Esophagus (tissue), 2 donors: ENCODE measurements at regions not wholly inside any gene's neighbourhood (a gene's known extent, or its start where the extent isn't known, plus 50 kb on each side); places are given as distances from the start of the nearest gene placed in this dataset.
"Not testable (repeated sequence)": the region's sequence is repeated elsewhere in the genome, so short reads cannot be mapped to it uniquely, and the experiment has no call there.

Experiments used
- H3K27ac ChIP-seq, 2 donors: one replicate each; pipeline ENCODE4 v1.5.1; 2013; ENCODE audit warnings: low read depth in 2 of 2, mild to moderate bottlenecking in 2 of 2, inconsistent platforms in 1 of 2, low read length in 1 of 2, moderate library complexity in 1 of 2
- H3K27me3 ChIP-seq, 2 donors: one replicate each; pipeline ENCODE4 v1.6.1; 2013; ENCODE audit warnings: low read length in 2 of 2, control low read depth in 1 of 2, mild to moderate bottlenecking in 1 of 2; ENCODE audit not compliant: insufficient read depth in 2 of 2, control insufficient read depth in 1 of 2
- H3K36me3 ChIP-seq, 2 donors: one replicate each; pipeline ENCODE4 v1.6.1; 2013; ENCODE audit warnings: low read length in 1 of 2; ENCODE audit not compliant: control insufficient read depth in 2 of 2, insufficient read depth in 2 of 2
- H3K4me1 ChIP-seq, 2 donors: one replicate each; pipeline ENCODE4 v1.6.1; 2013; ENCODE audit warnings: low read length in 1 of 2; ENCODE audit not compliant: control insufficient read depth in 2 of 2, insufficient read depth in 2 of 2
- H3K4me3 ChIP-seq, 2 donors: one replicate each; pipeline ENCODE4 v1.5.1; 2013; ENCODE audit warnings: low read length in 2 of 2, mild to moderate bottlenecking in 2 of 2, low read depth in 1 of 2, moderate library complexity in 1 of 2
- H3K9me3 ChIP-seq, 2 donors: one replicate each; pipeline ENCODE4 v1.6.1; 2013; ENCODE audit warnings: mild to moderate bottlenecking in 2 of 2, low read depth in 1 of 2, low read length in 1 of 2, moderate library complexity in 1 of 2; ENCODE audit not compliant: control insufficient read depth in 2 of 2, insufficient read depth in 1 of 2
- WGBS, 2 donors: extraction: QIAGEN DNeasy Blood & Tissue Kit; methylation state at CpG; one replicate each; pipeline ENCODE4 v1.1.7; 2013; 5-methylcytosine and 5-hydroxymethylcytosine counted together
- donor health status: healthy with polysubstance abuse.
- donor health status: Bipolar disorder and iron deficiency.

DNA sequence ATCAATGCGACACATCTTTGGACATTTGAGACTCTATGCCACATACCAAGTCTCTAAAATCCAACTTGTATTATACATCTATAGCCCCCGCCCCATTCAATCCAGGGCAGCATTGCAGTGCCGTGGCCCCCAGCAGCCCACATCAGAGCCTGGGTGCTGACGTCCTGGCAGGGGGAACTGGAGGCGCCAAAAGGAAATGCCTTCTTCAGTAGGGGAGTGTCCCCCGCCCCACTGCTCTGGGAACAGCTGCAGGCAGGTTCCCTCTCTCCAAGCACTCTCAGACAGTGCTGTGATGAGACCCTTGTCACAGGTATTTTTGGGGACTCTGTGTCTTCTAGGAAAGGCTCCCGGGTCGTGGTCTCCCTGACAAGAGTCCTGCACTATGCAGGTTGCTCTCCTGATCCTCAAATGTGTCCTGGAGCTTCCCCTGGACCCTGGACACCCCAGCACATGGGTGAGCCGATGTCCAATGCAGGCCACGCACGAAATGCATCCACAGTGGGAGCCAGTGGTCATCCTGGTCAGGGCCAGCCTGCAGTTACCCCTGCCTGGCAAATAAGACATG lies 188.7 kb downstream of the RTP5 start:
- Histone ChIP-seq H3K36me3 (no peaks in the 10 kb centered on the region), H3K9me3 (no peaks in the 10 kb centered on the region), H3K4me3 (no peak overlapping the region), H3K27ac (no peak overlapping the region), H3K4me1 (no peaks in the 10 kb centered on the region), H3K27me3 (no peaks in the 10 kb centered on the region)
- 73 to 80% methylated on average over 11 of the region's 11 CpGs for WGBS, 2 donors

- Histone ChIP-seq H3K27ac (no peak overlapping the region), H3K27me3 (no peaks in the 10 kb centered on the region), H3K9me3 (no peaks in the 10 kb centered on the region), H3K4me1 (no peaks in the 10 kb centered on the region), H3K4me3 (no peak overlapping the region), H3K36me3 (no peaks in the 10 kb centered on the region)
- 93 to 94% methylated on average over 7 of the region's 7 CpGs for WGBS, 2 donors
These were observed 190.0 kb downstream of the RTP5 start for GRCh38 chr2:242059566-242059965.

- WGBS, 2 donors: 50 to 61% methylated on average over 4 of the region's 4 CpGs
These were observed 190.8 kb downstream of the RTP5 start for GRCh38 chr2:242060212-242060835.

DNA sequence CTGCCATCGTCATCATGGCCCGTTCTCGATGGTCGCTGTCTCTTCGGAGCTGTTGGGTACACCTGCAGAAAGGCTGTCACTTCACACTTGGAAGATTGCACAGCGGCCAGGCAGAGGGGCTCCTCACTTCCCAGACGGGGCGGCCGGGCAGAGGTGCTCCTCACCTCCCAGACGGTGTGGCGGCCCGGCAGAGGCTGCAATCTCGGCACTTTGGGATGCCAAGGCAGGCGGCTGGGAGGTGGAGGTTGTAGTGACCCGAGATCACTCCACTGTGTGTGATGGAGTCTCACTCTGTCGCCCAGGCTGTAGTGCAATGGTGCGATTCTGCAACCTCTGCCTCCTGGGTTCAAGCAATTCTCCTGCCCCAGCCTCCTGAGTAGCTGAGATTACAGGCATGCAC lies 192.4 kb downstream of the RTP5 start:
- H3K9me3 ChIP-seq, H3K4me3 ChIP-seq, H3K27me3 ChIP-seq, H3K36me3 ChIP-seq, H3K27ac ChIP-seq, H3K4me1 ChIP-seq: not testable (repeated sequence)
- 95% methylated on average over 16 to 17 of the region's 17 CpGs for WGBS, 2 donors

More at GRCh38 chr2:242060212-242060835, 190.8 kb downstream of the RTP5 start:
- H3K4me3 ChIP-seq: no peak overlapping the region
- H3K4me1 ChIP-seq: no peaks in the 10 kb centered on the region
- H3K9me3 ChIP-seq: no peaks in the 10 kb centered on the region
- no peaks in the 10 kb centered on the region for H3K36me3 ChIP-seq
- no peak overlapping the region for H3K27ac ChIP-seq
- H3K27me3 ChIP-seq: no peaks in the 10 kb centered on the region

DNA sequence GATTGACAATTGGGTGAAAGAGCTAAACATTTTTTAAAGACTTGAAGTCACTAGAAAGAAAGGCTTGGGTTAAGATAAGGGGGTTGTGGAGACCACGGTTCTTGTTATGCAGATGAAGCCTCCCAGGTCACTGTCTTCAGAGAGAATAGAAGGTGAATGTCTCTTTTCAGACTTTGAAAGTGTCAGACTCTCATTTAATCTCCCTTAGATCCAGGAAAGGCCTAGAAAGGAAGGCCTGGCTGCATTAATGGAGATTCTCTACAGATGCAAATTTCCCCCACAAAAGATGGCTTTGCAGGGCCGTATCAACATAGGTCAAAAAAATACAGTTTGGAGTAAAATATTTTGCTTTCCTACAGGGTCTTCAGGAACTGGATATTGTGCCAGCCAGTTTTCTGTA lies 193.9 kb downstream of the RTP5 start:
- WGBS, 2 donors: 57 to 63% methylated on average over 2 of the region's 2 CpGs
- no peak overlapping the region for H3K27ac ChIP-seq
- H3K27me3 ChIP-seq: no peaks in the 10 kb centered on the region

GRCh38 chr2:242063850-242064249 lies 194.3 kb downstream of the RTP5 start:
- no peak overlapping the region for H3K27ac ChIP-seq
- 87 to 91% methylated on average over 7 of the region's 7 CpGs for WGBS, 2 donors
- no peaks in the 10 kb centered on the region for H3K27me3 ChIP-seq
- H3K36me3 ChIP-seq: no peaks in the 10 kb centered on the region
- H3K4me1 ChIP-seq: no peaks in the 10 kb centered on the region
- H3K4me3 ChIP-seq: no peak overlapping the region
- no peaks in the 10 kb centered on the region for H3K9me3 ChIP-seq

More for the DNA sequence above, 193.9 kb downstream of the RTP5 start:
- H3K36me3 ChIP-seq: no peaks in the 10 kb centered on the region
- H3K4me3 ChIP-seq: no peak overlapping the region
- H3K9me3 ChIP-seq: no peaks in the 10 kb centered on the region
- no peaks in the 10 kb centered on the region for H3K4me1 ChIP-seq

GRCh38 chr2:242064364-242065250 lies 195.1 kb downstream of the RTP5 start:
- WGBS, 2 donors: 88 to 89% methylated on average over 19 of the region's 19 CpGs
- no peaks in the 10 kb centered on the region for H3K4me1 ChIP-seq

DNA sequence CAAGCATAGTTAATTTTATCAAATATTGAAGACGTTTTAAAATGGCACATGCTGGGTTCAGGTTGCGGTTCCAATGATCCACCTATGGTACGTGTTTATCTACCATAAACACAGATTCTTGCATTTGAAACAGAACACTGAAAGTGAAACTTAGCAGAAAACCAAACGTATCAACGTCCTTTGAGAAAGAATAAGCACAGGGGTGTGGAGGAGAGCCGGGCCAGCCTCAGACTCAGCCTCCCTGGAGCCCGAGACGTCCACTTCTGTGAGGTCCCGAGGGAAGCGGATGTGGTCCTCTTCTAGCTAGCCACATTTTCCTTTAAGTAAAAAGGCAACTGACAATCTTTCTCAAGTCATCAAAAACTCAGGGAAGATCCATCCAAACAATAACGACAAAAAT lies 195.9 kb downstream of the RTP5 start:
- H3K27ac ChIP-seq: no peak overlapping the region
- H3K4me3 ChIP-seq: no peak overlapping the region
- WGBS, 2 donors: 73 to 75% methylated on average over 11 of the region's 11 CpGs
- no peaks in the 10 kb centered on the region for H3K4me1 ChIP-seq
- H3K9me3 ChIP-seq: no peaks in the 10 kb centered on the region
- H3K36me3 ChIP-seq: no peaks in the 10 kb centered on the region
- H3K27me3 ChIP-seq: no peaks in the 10 kb centered on the region

More at GRCh38 chr2:242064364-242065250, 195.1 kb downstream of the RTP5 start:
- H3K27me3 ChIP-seq: no peaks in the 10 kb centered on the region
- no peaks in the 10 kb centered on the region for H3K36me3 ChIP-seq
- no peaks in the 10 kb centered on the region for H3K9me3 ChIP-seq
- no peak overlapping the region for H3K4me3 ChIP-seq
- no peak overlapping the region for H3K27ac ChIP-seq

GRCh38 chr2:242069018-242069417 lies 199.5 kb downstream of the RTP5 start:
- Histone ChIP-seq H3K9me3 (no peaks in the 10 kb centered on the region), H3K27ac (no peak overlapping the region)

More at GRCh38 chr2:242069018-242069417, 199.5 kb downstream of the RTP5 start:
- WGBS, 2 donors: 87% methylated on average over 7 of the region's 7 CpGs
- no peak overlapping the region for H3K4me3 ChIP-seq
- H3K36me3 ChIP-seq: no peaks in the 10 kb centered on the region
- H3K4me1 ChIP-seq: no peaks in the 10 kb centered on the region
- no peaks in the 10 kb centered on the region for H3K27me3 ChIP-seq
